ENCODE measurements at regions not wholly inside any gene's neighbourhood (a gene's known extent, or its start where the extent isn't known, plus 50 kb on each side); places are given as distances from the start of the nearest gene placed in this dataset.

DNA sequence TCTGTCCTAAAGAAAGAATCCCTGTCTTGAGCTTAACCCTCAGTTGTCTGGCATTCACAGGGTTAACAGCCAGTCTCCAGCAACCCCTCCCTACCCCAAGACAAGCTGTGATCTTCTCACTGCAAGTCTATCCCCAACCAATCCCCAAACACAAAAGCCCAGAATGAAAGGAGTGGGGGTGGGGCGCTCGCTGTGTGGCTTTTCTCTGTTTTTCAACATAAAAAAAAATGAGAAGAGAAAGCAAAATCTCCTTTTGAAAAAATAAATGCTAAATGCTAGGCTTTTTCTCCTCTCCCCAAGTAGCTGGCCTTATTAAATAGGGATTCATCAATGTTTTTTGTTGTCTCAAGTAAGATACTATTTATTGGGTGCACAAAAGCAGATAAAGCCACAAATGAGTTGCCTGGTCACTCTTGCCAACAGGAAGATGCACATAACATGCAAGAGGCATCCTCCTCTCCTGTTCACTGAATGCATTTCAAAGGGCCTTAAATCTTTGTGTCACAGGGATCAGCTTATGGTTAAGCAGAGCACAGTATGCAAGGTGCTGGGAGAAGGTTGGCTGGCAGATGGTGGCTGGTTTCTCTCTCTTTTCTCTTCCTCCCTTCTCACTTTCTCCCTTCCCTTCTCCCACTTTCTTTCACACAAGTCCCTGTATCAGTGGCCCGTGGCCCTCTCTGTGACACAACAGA lies 225.6 kb downstream of the CMPK2 start:
- TF ChIP-seq, protein P1, sequence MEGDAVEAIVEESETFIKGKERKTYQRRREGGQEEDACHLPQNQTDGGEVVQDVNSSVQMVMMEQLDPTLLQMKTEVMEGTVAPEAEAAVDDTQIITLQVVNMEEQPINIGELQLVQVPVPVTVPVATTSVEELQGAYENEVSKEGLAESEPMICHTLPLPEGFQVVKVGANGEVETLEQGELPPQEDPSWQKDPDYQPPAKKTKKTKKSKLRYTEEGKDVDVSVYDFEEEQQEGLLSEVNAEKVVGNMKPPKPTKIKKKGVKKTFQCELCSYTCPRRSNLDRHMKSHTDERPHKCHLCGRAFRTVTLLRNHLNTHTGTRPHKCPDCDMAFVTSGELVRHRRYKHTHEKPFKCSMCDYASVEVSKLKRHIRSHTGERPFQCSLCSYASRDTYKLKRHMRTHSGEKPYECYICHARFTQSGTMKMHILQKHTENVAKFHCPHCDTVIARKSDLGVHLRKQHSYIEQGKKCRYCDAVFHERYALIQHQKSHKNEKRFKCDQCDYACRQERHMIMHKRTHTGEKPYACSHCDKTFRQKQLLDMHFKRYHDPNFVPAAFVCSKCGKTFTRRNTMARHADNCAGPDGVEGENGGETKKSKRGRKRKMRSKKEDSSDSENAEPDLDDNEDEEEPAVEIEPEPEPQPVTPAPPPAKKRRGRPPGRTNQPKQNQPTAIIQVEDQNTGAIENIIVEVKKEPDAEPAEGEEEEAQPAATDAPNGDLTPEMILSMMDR (IDR thresholded peaks at IDR 0.05; ENCODE audit: poor library complexity, severe bottlenecking): no peak
- TF ChIP-seq TAF1 (IDR thresholded peaks at IDR 0.05; ENCODE audit: low read depth) (no peak), EP300 (conservative IDR thresholded peaks at IDR 0.05; ENCODE audit: poor library complexity, severe bottlenecking) (peak; percentile 55), POLR2AphosphoS5 (IDR thresholded peaks at IDR 0.05) (peak; percentile 38)
- TF ChIP-seq, protein P2, sequence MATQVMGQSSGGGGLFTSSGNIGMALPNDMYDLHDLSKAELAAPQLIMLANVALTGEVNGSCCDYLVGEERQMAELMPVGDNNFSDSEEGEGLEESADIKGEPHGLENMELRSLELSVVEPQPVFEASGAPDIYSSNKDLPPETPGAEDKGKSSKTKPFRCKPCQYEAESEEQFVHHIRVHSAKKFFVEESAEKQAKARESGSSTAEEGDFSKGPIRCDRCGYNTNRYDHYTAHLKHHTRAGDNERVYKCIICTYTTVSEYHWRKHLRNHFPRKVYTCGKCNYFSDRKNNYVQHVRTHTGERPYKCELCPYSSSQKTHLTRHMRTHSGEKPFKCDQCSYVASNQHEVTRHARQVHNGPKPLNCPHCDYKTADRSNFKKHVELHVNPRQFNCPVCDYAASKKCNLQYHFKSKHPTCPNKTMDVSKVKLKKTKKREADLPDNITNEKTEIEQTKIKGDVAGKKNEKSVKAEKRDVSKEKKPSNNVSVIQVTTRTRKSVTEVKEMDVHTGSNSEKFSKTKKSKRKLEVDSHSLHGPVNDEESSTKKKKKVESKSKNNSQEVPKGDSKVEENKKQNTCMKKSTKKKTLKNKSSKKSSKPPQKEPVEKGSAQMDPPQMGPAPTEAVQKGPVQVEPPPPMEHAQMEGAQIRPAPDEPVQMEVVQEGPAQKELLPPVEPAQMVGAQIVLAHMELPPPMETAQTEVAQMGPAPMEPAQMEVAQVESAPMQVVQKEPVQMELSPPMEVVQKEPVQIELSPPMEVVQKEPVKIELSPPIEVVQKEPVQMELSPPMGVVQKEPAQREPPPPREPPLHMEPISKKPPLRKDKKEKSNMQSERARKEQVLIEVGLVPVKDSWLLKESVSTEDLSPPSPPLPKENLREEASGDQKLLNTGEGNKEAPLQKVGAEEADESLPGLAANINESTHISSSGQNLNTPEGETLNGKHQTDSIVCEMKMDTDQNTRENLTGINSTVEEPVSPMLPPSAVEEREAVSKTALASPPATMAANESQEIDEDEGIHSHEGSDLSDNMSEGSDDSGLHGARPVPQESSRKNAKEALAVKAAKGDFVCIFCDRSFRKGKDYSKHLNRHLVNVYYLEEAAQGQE (IDR thresholded peaks at IDR 0.05; ENCODE audit: borderline replicate concordance): peak; percentile 24

Data from neural cell (in vitro differentiated cells).